MCF 10A (cell line): ENCODE measurements at regions not wholly inside any gene's neighbourhood (a gene's known extent, or its start where the extent isn't known, plus 50 kb on each side); places are given as distances from the start of the nearest gene placed in this dataset.

Experiments used
- BruUV-seq: library from RNA; stranded (reverse); fragments of 400-500 nt; replicated peaks from 2 replicates; lab custom pipeline; 2021; lab: Mats Ljungman, UMichigan
- CTCF ChIA-PET: fragments of 300-600 bp; sonication (Branson Sonifier 250); formaldehyde crosslinking; extraction: SDS; loops from one replicate; lab custom pipeline; 2021; ENCODE audit warnings: antibody characterized with exemption, inconsistent platforms; lab: Yijun Ruan, JAX
- POLR2A ChIA-PET: fragments of 300-600, 350-650 bp; sonication (Branson Sonifier 250); formaldehyde crosslinking; extraction: SDS; loops from one replicate; lab custom pipeline; 2020; ENCODE audit warnings: antibody characterized with exemption, inconsistent platforms; lab: Yijun Ruan, JAX
- DNase-seq: peaks from one replicate; pipeline ENCODE4 v3.0.0-alpha.2; 2018; ENCODE audit not compliant: unreplicated experiment
- H3K27ac Mint-ChIP-seq: one replicate; pipeline ENCODE4 v1.8.0; 2022; ENCODE audit warnings: mild to moderate bottlenecking, low read depth, mixed read lengths; ENCODE audit not compliant: unreplicated experiment
- H3K27me3 Mint-ChIP-seq: one replicate; pipeline ENCODE4 v1.8.0; 2022; ENCODE audit warnings: mixed read lengths; ENCODE audit not compliant: insufficient read depth, unreplicated experiment
- H3K36me3 Mint-ChIP-seq: one replicate; pipeline ENCODE4 v1.8.0; 2022; ENCODE audit warnings: mild to moderate bottlenecking, moderate library complexity, mixed read lengths; ENCODE audit not compliant: insufficient read depth, unreplicated experiment
- H3K4me1 Mint-ChIP-seq: one replicate; pipeline ENCODE4 v1.8.0; 2022; ENCODE audit warnings: mixed read lengths; ENCODE audit not compliant: insufficient read depth, unreplicated experiment
- H3K4me3 Mint-ChIP-seq: one replicate; pipeline ENCODE4 v1.8.0; 2022; ENCODE audit warnings: mild to moderate bottlenecking, moderate library complexity, mixed read lengths; ENCODE audit not compliant: unreplicated experiment
- H3K9me3 Mint-ChIP-seq: one replicate; pipeline ENCODE4 v1.8.0; 2022; ENCODE audit warnings: mixed read lengths; ENCODE audit not compliant: unreplicated experiment
- intact Hi-C: fragments of 100-400 bp; cut with micrococcal nuclease; formaldehyde crosslinking; loops from 2 replicates; pipeline ENCODE4 v1.14.1; 2022
- TF ChIP-seq, protein P1 (sequence below): fragments of 200-600 bp; IDR thresholded peaks from one replicate; pipeline ENCODE4 v1.8.0; 2022; ENCODE audit warnings: antibody characterized with exemption, mild to moderate bottlenecking; ENCODE audit not compliant: unreplicated experiment

DNA sequence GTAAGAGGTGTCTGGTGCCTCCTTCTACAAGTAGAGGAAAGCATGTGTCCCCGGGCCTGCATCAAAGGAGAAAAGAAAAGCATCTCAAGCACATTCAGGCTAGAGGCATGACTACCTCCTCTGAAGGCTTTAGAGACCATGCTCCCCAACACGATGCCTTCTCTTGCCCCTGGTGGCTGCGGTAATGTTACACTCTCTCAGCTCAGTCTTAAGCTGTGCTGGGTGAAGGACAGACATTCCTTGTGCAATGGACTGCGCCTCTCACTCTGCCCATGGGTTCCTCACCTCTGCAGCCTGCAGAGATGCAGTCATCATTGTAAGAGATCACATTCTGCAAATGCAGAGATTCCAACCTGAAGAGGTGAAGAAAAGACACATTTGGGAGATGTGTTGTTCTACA, 148.2 kb upstream of the HNRNPA3 start:
- POLR2A ChIA-PET = no interaction called here
- H3K4me1 Mint-ChIP-seq = no peaks in the 10 kb centered on the region
- no peak for DNase-seq
- TF ChIP-seq, protein P1, sequence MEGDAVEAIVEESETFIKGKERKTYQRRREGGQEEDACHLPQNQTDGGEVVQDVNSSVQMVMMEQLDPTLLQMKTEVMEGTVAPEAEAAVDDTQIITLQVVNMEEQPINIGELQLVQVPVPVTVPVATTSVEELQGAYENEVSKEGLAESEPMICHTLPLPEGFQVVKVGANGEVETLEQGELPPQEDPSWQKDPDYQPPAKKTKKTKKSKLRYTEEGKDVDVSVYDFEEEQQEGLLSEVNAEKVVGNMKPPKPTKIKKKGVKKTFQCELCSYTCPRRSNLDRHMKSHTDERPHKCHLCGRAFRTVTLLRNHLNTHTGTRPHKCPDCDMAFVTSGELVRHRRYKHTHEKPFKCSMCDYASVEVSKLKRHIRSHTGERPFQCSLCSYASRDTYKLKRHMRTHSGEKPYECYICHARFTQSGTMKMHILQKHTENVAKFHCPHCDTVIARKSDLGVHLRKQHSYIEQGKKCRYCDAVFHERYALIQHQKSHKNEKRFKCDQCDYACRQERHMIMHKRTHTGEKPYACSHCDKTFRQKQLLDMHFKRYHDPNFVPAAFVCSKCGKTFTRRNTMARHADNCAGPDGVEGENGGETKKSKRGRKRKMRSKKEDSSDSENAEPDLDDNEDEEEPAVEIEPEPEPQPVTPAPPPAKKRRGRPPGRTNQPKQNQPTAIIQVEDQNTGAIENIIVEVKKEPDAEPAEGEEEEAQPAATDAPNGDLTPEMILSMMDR = no peak
- H3K27me3 Mint-ChIP-seq = peaks cover 14% of the 10 kb centered on the region
- H3K4me3 Mint-ChIP-seq = no peak overlapping the region
- H3K27ac Mint-ChIP-seq = no peak overlapping the region
- CTCF ChIA-PET = no interaction called here
- no peaks in the 10 kb centered on the region for H3K36me3 Mint-ChIP-seq
- BruUV-seq = no TSS peak
- intact Hi-C loops = no loop called here
- no peaks in the 10 kb centered on the region for H3K9me3 Mint-ChIP-seq

GRCh38 chr2:177068967-177069366, 143.6 kb upstream of the HNRNPA3 start:
- DNase-seq = no peak
- ChIA-PET CTCF (no interaction called here), POLR2A (interaction anchor here (0.7 kb wide), 1 partner anchor 97 kb away, joined by 3 read pairs; no protein-coding TSS in a partner anchor)
- Mint-ChIP-seq H3K9me3 (no peaks in the 10 kb centered on the region), H3K36me3 (no peaks in the 10 kb centered on the region), H3K4me1 (no peaks in the 10 kb centered on the region), H3K27me3 (peaks cover 14% of the 10 kb centered on the region), H3K4me3 (no peak overlapping the region), H3K27ac (no peak overlapping the region)
- intact Hi-C loops = no loop called here
- BruUV-seq = no TSS peak
- TF ChIP-seq, protein P1 = no peak

DNA sequence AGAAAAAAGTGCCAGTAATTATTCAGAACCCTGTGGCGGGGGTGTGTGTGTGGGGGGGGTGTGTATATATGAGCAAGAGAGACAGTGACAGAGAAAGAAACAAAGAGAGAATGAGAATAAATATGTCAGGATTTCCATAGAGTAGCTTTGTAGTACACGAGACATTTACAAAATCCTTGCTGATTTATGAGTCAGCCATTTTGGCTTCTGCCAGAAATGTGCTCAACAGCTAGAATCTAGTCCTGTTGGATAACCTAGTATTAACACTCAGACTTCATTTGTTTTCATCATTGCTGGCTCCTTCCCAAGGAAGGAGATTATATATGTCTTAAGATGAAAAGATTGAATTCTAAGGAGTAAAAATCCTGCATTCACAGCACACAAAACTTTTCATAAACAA, 140.5 kb upstream of the HNRNPA3 start:
- ChIA-PET CTCF (interaction anchor here (0.6 to 0.7 kb wide), 2 partner anchors 41 to 1166 kb away, joined by 3 read pairs; no protein-coding TSS in a partner anchor), POLR2A (interaction anchor here (0.7 to 1.0 kb wide), 4 partner anchors 15 to 1765 kb away, joined by 3 read pairs; no protein-coding TSS in a partner anchor)
- BruUV-seq = no TSS peak
- Mint-ChIP-seq H3K27ac (no peak overlapping the region), H3K27me3 (peaks cover 4% of the 10 kb centered on the region), H3K4me3 (no peak overlapping the region), H3K4me1 (no peaks in the 10 kb centered on the region), H3K9me3 (no peaks in the 10 kb centered on the region), H3K36me3 (no peaks in the 10 kb centered on the region)
- intact Hi-C loops = no loop called here
- TF ChIP-seq, protein P1 = no peak
- peak; percentile 53 for DNase-seq

GRCh38 chr2:177073611-177074010, 139.0 kb upstream of the HNRNPA3 start:
- Mint-ChIP-seq H3K36me3 (no peaks in the 10 kb centered on the region), H3K4me3 (no peak overlapping the region), H3K27me3 (no peaks in the 10 kb centered on the region), H3K4me1 (peaks cover 9% of the 10 kb centered on the region), H3K9me3 (no peaks in the 10 kb centered on the region), H3K27ac (no peak overlapping the region)
- ChIA-PET CTCF (interaction anchor here (0.7 kb wide), 1 partner anchor 1307 kb away, joined by 3 read pairs; no protein-coding TSS in a partner anchor), POLR2A (interaction anchor here (0.7 kb wide), 1 partner anchor 65 kb away, joined by 4 read pairs; no protein-coding TSS in a partner anchor)
- intact Hi-C loops = no loop called here
- TF ChIP-seq, protein P1 = no peak
- DNase-seq = no peak
- no TSS peak for BruUV-seq
